ENCODE measurements at regions not wholly inside any gene's neighbourhood (a gene's known extent, or its start where the extent isn't known, plus 50 kb on each side); places are given as distances from the start of the nearest gene placed in this dataset.
A peak's percentile ranks its signal among the peaks of the same experiment; 100 is the strongest.

DNA sequence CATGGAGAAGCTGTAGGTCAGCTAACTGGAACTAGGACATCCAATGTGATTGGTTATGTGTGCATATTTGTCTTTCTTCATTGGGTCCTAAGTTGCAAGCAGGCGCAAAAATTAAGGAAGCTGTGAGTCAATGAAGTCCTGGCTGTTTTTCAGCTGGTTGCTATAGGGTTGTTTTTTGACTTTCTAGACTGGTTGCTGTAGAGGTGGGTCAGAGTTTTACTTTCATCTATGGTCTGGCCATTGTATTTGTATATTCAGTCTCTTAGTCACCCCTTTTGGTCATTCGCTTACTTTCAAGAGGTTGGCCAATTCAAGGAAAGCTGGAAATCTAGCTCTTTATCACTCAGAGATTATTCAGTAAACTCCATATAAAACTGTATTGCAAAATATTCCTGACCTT, 62.0 kb upstream of the AMZ2 start (continued):
- TF ChIP-seq, protein P1, sequence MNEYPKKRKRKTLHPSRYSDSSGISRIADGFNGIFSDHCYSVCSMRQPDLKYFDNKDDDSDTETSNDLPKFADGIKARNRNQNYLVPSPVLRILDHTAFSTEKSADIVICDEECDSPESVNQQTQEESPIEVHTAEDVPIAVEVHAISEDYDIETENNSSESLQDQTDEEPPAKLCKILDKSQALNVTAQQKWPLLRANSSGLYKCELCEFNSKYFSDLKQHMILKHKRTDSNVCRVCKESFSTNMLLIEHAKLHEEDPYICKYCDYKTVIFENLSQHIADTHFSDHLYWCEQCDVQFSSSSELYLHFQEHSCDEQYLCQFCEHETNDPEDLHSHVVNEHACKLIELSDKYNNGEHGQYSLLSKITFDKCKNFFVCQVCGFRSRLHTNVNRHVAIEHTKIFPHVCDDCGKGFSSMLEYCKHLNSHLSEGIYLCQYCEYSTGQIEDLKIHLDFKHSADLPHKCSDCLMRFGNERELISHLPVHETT (tag by site-specific recombination; IDR thresholded peaks at IDR 0.05), result no peak
- TF ChIP-seq OSR2 (tag by site-specific recombination; IDR thresholded peaks at IDR 0.05) (no peak), ZNF843 (tag by site-specific recombination; IDR thresholded peaks at IDR 0.05) (no peak), ZNF19 (tag by site-specific recombination; IDR thresholded peaks at IDR 0.05; ENCODE audit: low read depth) (no peak), ZNF223 (tag by site-specific recombination; IDR thresholded peaks at IDR 0.05) (no peak), ZNF114 (tag by site-specific recombination; IDR thresholded peaks at IDR 0.05) (no peak), ZNF585B (tag by site-specific recombination; IDR thresholded peaks at IDR 0.05) (no peak)
- TF ChIP-seq, protein P2, sequence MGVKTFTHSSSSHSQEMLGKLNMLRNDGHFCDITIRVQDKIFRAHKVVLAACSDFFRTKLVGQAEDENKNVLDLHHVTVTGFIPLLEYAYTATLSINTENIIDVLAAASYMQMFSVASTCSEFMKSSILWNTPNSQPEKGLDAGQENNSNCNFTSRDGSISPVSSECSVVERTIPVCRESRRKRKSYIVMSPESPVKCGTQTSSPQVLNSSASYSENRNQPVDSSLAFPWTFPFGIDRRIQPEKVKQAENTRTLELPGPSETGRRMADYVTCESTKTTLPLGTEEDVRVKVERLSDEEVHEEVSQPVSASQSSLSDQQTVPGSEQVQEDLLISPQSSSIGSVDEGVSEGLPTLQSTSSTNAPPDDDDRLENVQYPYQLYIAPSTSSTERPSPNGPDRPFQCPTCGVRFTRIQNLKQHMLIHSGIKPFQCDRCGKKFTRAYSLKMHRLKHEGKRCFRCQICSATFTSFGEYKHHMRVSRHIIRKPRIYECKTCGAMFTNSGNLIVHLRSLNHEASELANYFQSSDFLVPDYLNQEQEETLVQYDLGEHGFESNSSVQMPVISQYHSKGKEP (tag by site-specific recombination; IDR thresholded peaks at IDR 0.05), result no peak
- TF ChIP-seq, protein P3, sequence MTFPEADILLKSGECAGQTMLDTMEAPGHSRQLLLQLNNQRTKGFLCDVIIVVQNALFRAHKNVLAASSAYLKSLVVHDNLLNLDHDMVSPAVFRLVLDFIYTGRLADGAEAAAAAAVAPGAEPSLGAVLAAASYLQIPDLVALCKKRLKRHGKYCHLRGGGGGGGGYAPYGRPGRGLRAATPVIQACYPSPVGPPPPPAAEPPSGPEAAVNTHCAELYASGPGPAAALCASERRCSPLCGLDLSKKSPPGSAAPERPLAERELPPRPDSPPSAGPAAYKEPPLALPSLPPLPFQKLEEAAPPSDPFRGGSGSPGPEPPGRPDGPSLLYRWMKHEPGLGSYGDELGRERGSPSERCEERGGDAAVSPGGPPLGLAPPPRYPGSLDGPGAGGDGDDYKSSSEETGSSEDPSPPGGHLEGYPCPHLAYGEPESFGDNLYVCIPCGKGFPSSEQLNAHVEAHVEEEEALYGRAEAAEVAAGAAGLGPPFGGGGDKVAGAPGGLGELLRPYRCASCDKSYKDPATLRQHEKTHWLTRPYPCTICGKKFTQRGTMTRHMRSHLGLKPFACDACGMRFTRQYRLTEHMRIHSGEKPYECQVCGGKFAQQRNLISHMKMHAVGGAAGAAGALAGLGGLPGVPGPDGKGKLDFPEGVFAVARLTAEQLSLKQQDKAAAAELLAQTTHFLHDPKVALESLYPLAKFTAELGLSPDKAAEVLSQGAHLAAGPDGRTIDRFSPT (tag by site-specific recombination; IDR thresholded peaks at IDR 0.05), result no peak
- TF ChIP-seq, protein P4, sequence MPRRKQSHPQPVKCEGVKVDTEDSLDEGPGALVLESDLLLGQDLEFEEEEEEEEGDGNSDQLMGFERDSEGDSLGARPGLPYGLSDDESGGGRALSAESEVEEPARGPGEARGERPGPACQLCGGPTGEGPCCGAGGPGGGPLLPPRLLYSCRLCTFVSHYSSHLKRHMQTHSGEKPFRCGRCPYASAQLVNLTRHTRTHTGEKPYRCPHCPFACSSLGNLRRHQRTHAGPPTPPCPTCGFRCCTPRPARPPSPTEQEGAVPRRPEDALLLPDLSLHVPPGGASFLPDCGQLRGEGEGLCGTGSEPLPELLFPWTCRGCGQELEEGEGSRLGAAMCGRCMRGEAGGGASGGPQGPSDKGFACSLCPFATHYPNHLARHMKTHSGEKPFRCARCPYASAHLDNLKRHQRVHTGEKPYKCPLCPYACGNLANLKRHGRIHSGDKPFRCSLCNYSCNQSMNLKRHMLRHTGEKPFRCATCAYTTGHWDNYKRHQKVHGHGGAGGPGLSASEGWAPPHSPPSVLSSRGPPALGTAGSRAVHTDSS (tag by site-specific recombination; IDR thresholded peaks at IDR 0.05), result no peak
- TF ChIP-seq, protein P5, sequence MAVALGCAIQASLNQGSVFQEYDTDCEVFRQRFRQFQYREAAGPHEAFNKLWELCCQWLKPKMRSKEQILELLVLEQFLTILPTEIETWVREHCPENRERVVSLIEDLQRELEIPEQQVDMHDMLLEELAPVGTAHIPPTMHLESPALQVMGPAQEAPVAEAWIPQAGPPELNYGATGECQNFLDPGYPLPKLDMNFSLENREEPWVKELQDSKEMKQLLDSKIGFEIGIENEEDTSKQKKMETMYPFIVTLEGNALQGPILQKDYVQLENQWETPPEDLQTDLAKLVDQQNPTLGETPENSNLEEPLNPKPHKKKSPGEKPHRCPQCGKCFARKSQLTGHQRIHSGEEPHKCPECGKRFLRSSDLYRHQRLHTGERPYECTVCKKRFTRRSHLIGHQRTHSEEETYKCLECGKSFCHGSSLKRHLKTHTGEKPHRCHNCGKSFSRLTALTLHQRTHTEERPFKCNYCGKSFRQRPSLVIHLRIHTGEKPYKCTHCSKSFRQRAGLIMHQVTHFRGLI (tag by site-specific recombination; IDR thresholded peaks at IDR 0.05), result no peak

DNA sequence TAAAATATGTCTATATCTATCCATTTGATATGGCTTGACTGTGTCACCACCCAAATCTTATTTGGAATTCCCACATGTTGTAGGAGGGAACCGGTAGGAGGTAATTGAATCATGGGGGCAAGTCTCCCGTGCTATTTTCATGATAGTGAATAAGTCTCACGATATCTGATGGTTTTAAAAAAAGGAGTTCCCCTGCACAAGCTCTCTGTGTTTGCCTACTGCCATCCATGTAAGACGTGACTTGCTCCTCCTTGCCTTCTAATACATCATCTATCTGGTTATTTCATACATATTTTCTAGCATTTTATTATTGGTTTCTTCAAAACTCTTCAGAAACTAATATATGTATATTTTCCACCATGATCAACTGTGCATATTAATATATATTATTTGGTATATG, 57.3 kb upstream of the AMZ2 start:
- TF ChIP-seq SETDB1 (IDR thresholded peaks at IDR 0.05; ENCODE audit: insufficient read length, low read length) (peak; percentile 45), ZNF792 (tag by site-specific recombination; IDR thresholded peaks at IDR 0.05) (no peak)
- no peaks in the 10 kb centered on the region for H3K4me1 ChIP-seq (ENCODE audit: control insufficient read depth, insufficient read depth, low read length)
- ChIA-PET POLR2A (no interaction called here), CTCF (no interaction called here)
- H3K27ac ChIP-seq (ENCODE audit: extremely low read depth, low read depth, low read length), result no peak overlapping the region
- no peak overlapping the region for H3K4me3 ChIP-seq (ENCODE audit: low read depth, low read length)
- H3K36me3 ChIP-seq (ENCODE audit: control insufficient read depth in 2 of 2, insufficient read depth in 1 of 2, low read length in 2 of 2), result no peaks in the 10 kb centered on the region
- no peaks in the 10 kb centered on the region for H3K9me3 ChIP-seq (ENCODE audit: control insufficient read depth, insufficient read depth, low read depth, low read length)

DNA sequence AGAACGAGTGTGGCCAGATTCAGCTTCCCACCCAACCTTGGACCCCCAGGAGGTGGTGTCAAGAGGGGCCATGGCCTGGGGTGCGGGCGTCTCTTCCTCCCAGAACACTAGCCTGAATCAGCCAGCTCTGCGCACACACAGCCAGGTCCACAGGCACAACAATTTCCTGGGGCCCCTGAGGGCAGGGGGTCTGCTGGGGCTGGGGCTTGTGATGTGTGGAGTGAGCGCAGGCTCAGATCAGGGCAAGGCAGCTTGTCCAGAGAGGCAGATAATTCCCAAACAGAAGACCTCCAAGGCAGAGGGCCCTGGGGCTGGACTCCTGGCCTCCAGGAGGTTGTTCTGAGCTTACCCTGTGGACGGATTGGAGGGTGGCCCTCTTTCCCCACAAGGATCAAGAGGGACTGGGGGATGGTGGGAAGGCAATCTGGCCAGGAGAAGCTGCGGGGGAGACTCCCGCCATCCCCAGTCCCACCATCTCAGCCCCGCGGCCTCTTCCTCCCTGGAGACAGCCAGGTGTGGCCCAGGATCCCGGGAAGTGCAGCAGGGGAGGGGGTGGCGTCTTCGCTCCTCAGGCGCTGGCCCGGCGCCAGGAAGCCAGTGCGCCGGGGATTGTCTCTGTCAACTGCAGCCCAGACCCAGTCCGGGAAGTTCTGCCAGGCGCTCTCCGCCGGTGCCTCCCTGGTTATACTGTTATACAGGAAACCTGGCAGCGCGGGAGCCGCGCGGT, 52.0 kb upstream of the AMZ2 start:
- peak overlapping the region; percentile 47 for H3K4me3 ChIP-seq (ENCODE audit: low read depth, low read length)
- H3K27ac ChIP-seq (ENCODE audit: extremely low read depth, low read depth, low read length), result no peak overlapping the region; the same call in 1 of the 2 replicates
- POLR2A ChIA-PET, result interaction anchor here (0.6 kb wide), 1 partner anchor 159 kb away, joined by 4 read pairs; no protein-coding TSS in a partner anchor
- H3K9me3 ChIP-seq (ENCODE audit: control insufficient read depth, insufficient read depth, low read depth, low read length), result no peaks in the 10 kb centered on the region
- H3K4me1 ChIP-seq (ENCODE audit: control insufficient read depth, insufficient read depth, low read length), result no peaks in the 10 kb centered on the region
- CTCF ChIA-PET, result interaction anchor here (0.5 to 1.8 kb wide), 4 partner anchors 23 to 236 kb away, joined by 3 to 13 read pairs (median 4); no protein-coding TSS in a partner anchor
- H3K36me3 ChIP-seq (ENCODE audit: control insufficient read depth in 2 of 2, insufficient read depth in 1 of 2, low read length in 2 of 2), result no peaks in the 10 kb centered on the region
- TF ChIP-seq ZBTB20 (tag by site-specific recombination; IDR thresholded peaks at IDR 0.05) (peak; percentile 32; the same call in 1 of the 2 replicates), ZIC2 (tag by site-specific recombination; IDR thresholded peaks at IDR 0.05) (peak; percentile 63), ZBTB17 (tag by site-specific recombination; IDR thresholded peaks at IDR 0.05) (peak; percentile 73; the same call in 1 of the 2 replicates), ZNF624 (tag by site-specific recombination; IDR thresholded peaks at IDR 0.05) (no peak), ZNF747 (tag by site-specific recombination; IDR thresholded peaks at IDR 0.05) (no peak), KLF8 (tag by site-specific recombination; IDR thresholded peaks at IDR 0.05) (0 out of 2 replicates have a peak, but pooled peaks have one; percentile 9), ZNF600 (tag by site-specific recombination; IDR thresholded peaks at IDR 0.05) (0 out of 2 replicates have a peak, but pooled peaks have one; percentile 62), ZNF138 (tag by site-specific recombination; IDR thresholded peaks at IDR 0.05; ENCODE audit: borderline replicate concordance) (no peak), ZNF335 (tag by site-specific recombination; conservative IDR thresholded peaks at IDR 0.05) (peak; percentile 66), ZEB2 (tag by site-specific recombination; IDR thresholded peaks at IDR 0.05) (peak; percentile 35)
- TF ChIP-seq, protein P6, sequence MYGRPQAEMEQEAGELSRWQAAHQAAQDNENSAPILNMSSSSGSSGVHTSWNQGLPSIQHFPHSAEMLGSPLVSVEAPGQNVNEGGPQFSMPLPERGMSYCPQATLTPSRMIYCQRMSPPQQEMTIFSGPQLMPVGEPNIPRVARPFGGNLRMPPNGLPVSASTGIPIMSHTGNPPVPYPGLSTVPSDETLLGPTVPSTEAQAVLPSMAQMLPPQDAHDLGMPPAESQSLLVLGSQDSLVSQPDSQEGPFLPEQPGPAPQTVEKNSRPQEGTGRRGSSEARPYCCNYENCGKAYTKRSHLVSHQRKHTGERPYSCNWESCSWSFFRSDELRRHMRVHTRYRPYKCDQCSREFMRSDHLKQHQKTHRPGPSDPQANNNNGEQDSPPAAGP (tag by site-specific recombination; IDR thresholded peaks at IDR 0.05), result no peak; the same call in 1 of the 2 replicates
